Endothelial cell of umbilical vein (primary cell): ENCODE measurements at regions not wholly inside any gene's neighbourhood (a gene's known extent, or its start where the extent isn't known, plus 50 kb on each side); places are given as distances from the start of the nearest gene placed in this dataset.

ENCODE experiments used
- BruUV-seq: library from RNA; stranded (reverse); fragments of 400-500 nt; replicated peaks from 2 replicates; lab custom pipeline; 2021; lab: Mats Ljungman, UMichigan
- CTCF ChIA-PET: fragments of 300-600, 350-600 bp; sonication (Branson Sonifier 250); formaldehyde crosslinking; loops from one replicate; lab custom pipeline; 2021; ENCODE audit warnings: antibody characterized with exemption, inconsistent platforms; lab: Charles Lee
- POLR2A ChIA-PET: fragments of 300-600, 350-600 bp; sonication (Branson Sonifier 250); formaldehyde crosslinking; loops from one replicate; lab custom pipeline; 2021; ENCODE audit warnings: antibody characterized with exemption, inconsistent platforms; lab: Charles Lee
- DNase-seq: peaks from one replicate; pipeline ENCODE4 v3.0.0-alpha.2; 2011; ENCODE audit warnings: low read depth, low spot score
- FAIRE-seq: peaks from 2 replicates; lab custom pipeline; 2011; peaks lifted over from hg19 to GRCh38; lab: Jason Lieb, UNC
- H2AFZ ChIP-seq: 2 replicates; pipeline ENCODE4 v1.6.0; 2012; ENCODE audit warnings: low read depth, low read length, control low read depth, inconsistent platforms
- H3K27ac ChIP-seq: 2 replicates; pipeline ENCODE4 v1.5.1; 2011; ENCODE audit warnings: low read depth, mild to moderate bottlenecking, control low read depth, low read length, moderate library complexity; ENCODE audit not compliant: insufficient read depth
- H3K27me3 ChIP-seq, 2 experiments: 2 replicates each; pipeline versions ENCODE4 v1.6.0 to v1.6.1; 2011; ENCODE audit warnings: low read length in 2 of 2, mixed read lengths in 1 of 2; ENCODE audit not compliant: control insufficient read depth in 2 of 2, insufficient read depth in 2 of 2
- H3K36me3 ChIP-seq, 2 experiments: 2 replicates in 1 of 2; 3 replicates in 1 of 2; pipeline ENCODE4 v1.5.1; 2011; ENCODE audit warnings: low read length in 2 of 2, mild to moderate bottlenecking in 1 of 2, moderate library complexity in 1 of 2; ENCODE audit not compliant: control insufficient read depth in 2 of 2, insufficient read depth in 2 of 2; ENCODE audit errors: extremely low read depth in 1 of 2
- H3K4me1 ChIP-seq: 3 replicates; pipeline ENCODE4 v1.5.1; 2011; ENCODE audit warnings: mild to moderate bottlenecking, low read length; ENCODE audit not compliant: control insufficient read depth, insufficient read depth; ENCODE audit errors: extremely low read depth
- H3K4me2 ChIP-seq: 2 replicates; pipeline ENCODE4 v1.6.1; 2011; ENCODE audit warnings: low read length, control low read depth, mixed read lengths; ENCODE audit not compliant: insufficient read depth
- H3K4me3 ChIP-seq, 3 experiments: fragments of 200-600 bp in 1 of 3; sonication (generic), shearing (Covaris generic) in 1 of 3; replicated peaks in 1 of 3; 2 replicates each; pipeline ENCODE4 v1.5.1; 2011 to 2016; ENCODE audit warnings: control low read depth in 3 of 3, low read length in 3 of 3, mild to moderate bottlenecking in 2 of 3, inconsistent platforms in 1 of 3, low read depth in 1 of 3, moderate library complexity in 1 of 3; ENCODE audit not compliant: insufficient read depth in 1 of 3
- H3K79me2 ChIP-seq: 2 replicates; pipeline ENCODE4 v1.6.0; 2012; ENCODE audit warnings: low read length, inconsistent platforms; ENCODE audit not compliant: control insufficient read depth, insufficient read depth
- H3K9ac ChIP-seq: replicated peaks from 2 replicates; pipeline ENCODE3; 2011; ENCODE audit warnings: low read length, control low read depth; ENCODE audit not compliant: insufficient read depth; ENCODE audit errors: extremely low read depth
- H3K9me1 ChIP-seq: replicated peaks from 3 replicates; pipeline ENCODE4 v1.6.0; 2011; ENCODE audit warnings: mild to moderate bottlenecking, low read length; ENCODE audit not compliant: control insufficient read depth, insufficient read depth; ENCODE audit errors: extremely low read depth
- H3K9me3 ChIP-seq: replicated peaks from 2 replicates; pipeline ENCODE4 v1.5.1; 2012; ENCODE audit warnings: low read length, inconsistent platforms; ENCODE audit not compliant: control insufficient read depth, insufficient read depth
- H4K20me1 ChIP-seq: replicated peaks from 2 replicates; pipeline ENCODE3; 2011; ENCODE audit warnings: mild to moderate bottlenecking, low read length; ENCODE audit not compliant: control insufficient read depth, insufficient read depth; ENCODE audit errors: extremely low read depth
- CTCF ChIP-seq, 2 donors: IDR thresholded peaks; 1 replicate in 1 of 2; 2 replicates in 1 of 2; pipeline ENCODE4 v1.5.1; 2011; ENCODE audit warnings: low read length in 2 of 2, mild to moderate bottlenecking in 2 of 2, moderate library complexity in 2 of 2, control low read depth in 1 of 2, inconsistent platforms in 1 of 2, low read depth in 1 of 2; ENCODE audit not compliant: insufficient read depth in 1 of 2; ENCODE audit errors: extremely low read depth in 1 of 2
- EZH2 ChIP-seq: IDR thresholded peaks from 2 replicates; pipeline ENCODE4 v1.6.1; 2012; ENCODE audit warnings: borderline replicate concordance, low read depth, mild to moderate bottlenecking, moderate library complexity, low read length, inconsistent platforms; ENCODE audit not compliant: severe bottlenecking
- FOS ChIP-seq: IDR thresholded peaks from 2 replicates; pipeline ENCODE4 v1.6.1; 2011; ENCODE audit warnings: mild to moderate bottlenecking, low read length, moderate library complexity, borderline replicate concordance; ENCODE audit not compliant: insufficient read depth
- GATA2 ChIP-seq: IDR thresholded peaks from 2 replicates; pipeline ENCODE4 v1.7.0; 2011; ENCODE audit warnings: low read depth, mild to moderate bottlenecking, moderate library complexity, mixed read lengths, low read length; ENCODE audit not compliant: insufficient read length, insufficient read depth
- JUN ChIP-seq: IDR thresholded peaks from 2 replicates; pipeline ENCODE4 v1.6.1; 2011; ENCODE audit warnings: borderline replicate concordance, low read depth; ENCODE audit not compliant: insufficient read length, insufficient read depth
- MAX ChIP-seq: IDR thresholded peaks from 2 replicates; pipeline ENCODE4 v1.6.1; 2011; ENCODE audit not compliant: insufficient read depth, insufficient read length
- MYC ChIP-seq: IDR thresholded peaks from one replicate; pipeline ENCODE4 v1.6.1; 2011; ENCODE audit warnings: mild to moderate bottlenecking, low read depth, low read length
- POLR2A ChIP-seq: IDR thresholded peaks from 2 replicates; pipeline ENCODE4 v1.6.1; 2012; ENCODE audit warnings: low read depth, mild to moderate bottlenecking, control low read depth, low read length
- POLR2AphosphoS5 ChIP-seq: IDR thresholded peaks from 2 replicates; pipeline ENCODE4 v1.6.1; 2012; ENCODE audit warnings: low read depth, mild to moderate bottlenecking, control low read depth, low read length, moderate library complexity; ENCODE audit not compliant: insufficient read depth
- dilution Hi-C: fragments of 300-500 bp; cut with MboI; formaldehyde crosslinking; loops from one replicate; pipeline ENCODE4 v1.15.0; 2019; ENCODE audit warnings: low sequenced_read_pairs; ENCODE audit not compliant: extremely low pct_ligation_motif_present
- intact Hi-C: fragments of 100-400 bp; cut with micrococcal nuclease; formaldehyde crosslinking; loops from one replicate; pipeline ENCODE4 v1.10.0; 2022

GRCh38 chr14:95597784-95598211, 62.9 kb downstream of the GLRX5 start:
- Histone ChIP-seq H3K79me2 (no peaks in the 10 kb centered on the region), H3K4me1 (no peaks in the 10 kb centered on the region), H3K4me3 (no peak overlapping the region), H3K27me3 (peaks cover 4% of the 10 kb centered on the region in 2 experiments), H3K9me3 (no peaks in the 10 kb centered on the region), H3K9ac (no peak overlapping the region), H3K9me1 (no peaks in the 10 kb centered on the region), H4K20me1 (no peaks in the 10 kb centered on the region), H3K36me3 (no peaks in the 10 kb centered on the region), H2AFZ (peak overlapping the region; percentile 13), H3K4me2 (no peak overlapping the region), H3K27ac (no peak overlapping the region)
- CTCF ChIA-PET: interaction anchor here (0.9 kb wide), 1 partner anchor 396 kb away, joined by 3 read pairs; no protein-coding TSS in a partner anchor
- dilution Hi-C loops: no loop called here
- TF ChIP-seq MAX: peak; percentile 13
- no peak for TF ChIP-seq FOS
- DNase-seq (no peak), FAIRE-seq (no peak)
- intact Hi-C loops: no loop called here
- POLR2A ChIA-PET: no interaction called here
- no TSS peak for BruUV-seq

- Histone ChIP-seq H3K9me1 (no peaks in the 10 kb centered on the region), H3K4me3 (no peak overlapping the region), H3K36me3 (no peaks in the 10 kb centered on the region), H3K27ac (no peak overlapping the region), H3K79me2 (no peaks in the 10 kb centered on the region), H2AFZ (no peak overlapping the region), H3K9ac (no peak overlapping the region), H3K27me3 (peaks cover 4% of the 10 kb centered on the region in 2 experiments), H3K4me1 (no peaks in the 10 kb centered on the region), H3K4me2 (no peak overlapping the region), H3K9me3 (no peaks in the 10 kb centered on the region), H4K20me1 (no peaks in the 10 kb centered on the region)
- DNase-seq (no peak), FAIRE-seq (no peak)
- dilution Hi-C loops (no loop called here), intact Hi-C loops (no loop called here)
- no TSS peak for BruUV-seq
- TF ChIP-seq CTCF (IDR thresholded peaks at IDR 0.05; ENCODE audit: extremely low read depth in 1 of 2, insufficient read depth in 1 of 2, low read depth in 1 of 2, low read length in 2 of 2) (no peak), MAX (no peak), FOS (no peak), POLR2AphosphoS5 (no peak), GATA2 (no peak), JUN (no peak), POLR2A (no peak), MYC (no peak), EZH2 (no peak)
- POLR2A ChIA-PET: no interaction called here
- CTCF ChIA-PET: no interaction called here
Measured at GRCh38 chr14:95601650-95602049, 66.8 kb downstream of the GLRX5 start.
